ENCODE measurements at regions not wholly inside any gene's neighbourhood (a gene's known extent, or its start where the extent isn't known, plus 50 kb on each side); places are given as distances from the start of the nearest gene placed in this dataset.
"Not testable (repeated sequence)": the region's sequence is repeated elsewhere in the genome, so short reads cannot be mapped to it uniquely, and the experiment has no call there.

DNA sequence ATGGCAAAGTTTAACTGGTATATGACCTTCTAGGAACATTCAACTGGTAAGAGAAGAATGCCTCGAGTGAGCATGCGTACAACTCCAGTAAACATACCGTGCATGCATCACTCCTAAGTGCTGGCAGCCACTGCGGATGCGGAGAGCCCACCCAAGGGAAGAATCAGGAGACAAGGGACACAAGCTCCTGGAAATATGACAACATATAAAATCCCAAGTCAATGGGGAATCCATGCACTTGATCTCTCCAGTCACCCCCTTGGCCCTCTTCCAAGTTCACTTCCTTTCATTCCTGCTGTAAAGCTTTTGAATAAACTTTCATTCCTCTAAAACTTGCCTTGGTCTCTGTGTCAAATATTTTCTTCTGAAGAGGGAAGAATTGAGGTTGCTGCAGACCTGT lies 168.7 kb upstream of the TMCC3 start:
- no peaks in the 10 kb centered on the region for H3K27me3 ChIP-seq (ENCODE audit: control insufficient read depth in 1 of 2, insufficient read depth in 2 of 2, low read length in 2 of 2)
- H3K27ac ChIP-seq (ENCODE audit: low read depth in 2 of 2, low read length in 1 of 2): no peak overlapping the region
- no peaks in the 10 kb centered on the region for H3K36me3 ChIP-seq (ENCODE audit: control insufficient read depth in 2 of 2, insufficient read depth in 2 of 2, low read length in 1 of 2)
- no peak overlapping the region for H3K4me3 ChIP-seq (ENCODE audit: low read depth in 1 of 2, low read length in 2 of 2)
- 74 to 77% methylated on average over 5 of the region's 5 CpGs for WGBS, 2 donors
- H3K4me1 ChIP-seq (ENCODE audit: control insufficient read depth in 2 of 2, insufficient read depth in 2 of 2, low read length in 1 of 2): no peaks in the 10 kb centered on the region
- no peaks in the 10 kb centered on the region for H3K9me3 ChIP-seq (ENCODE audit: control insufficient read depth in 2 of 2, insufficient read depth in 1 of 2, low read depth in 1 of 2, low read length in 1 of 2)

DNA sequence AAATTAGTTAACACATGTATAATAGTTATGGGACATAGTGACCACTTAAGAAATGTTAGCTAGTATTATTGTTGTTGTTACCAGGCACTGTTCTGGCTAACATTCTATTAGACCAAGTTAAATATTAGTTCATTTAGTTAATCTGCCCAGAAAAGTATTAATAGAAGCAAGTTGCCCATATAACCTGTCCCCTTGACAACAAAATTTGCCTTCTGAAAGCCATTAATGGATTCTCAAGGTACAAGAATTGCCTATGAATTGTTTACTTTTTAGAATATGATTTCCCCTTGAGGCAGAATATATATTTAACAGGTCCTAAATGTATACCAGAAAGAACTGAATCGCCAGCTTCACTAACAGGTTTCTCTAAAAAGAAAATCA lies 167.3 kb upstream of the TMCC3 start:
- H3K27ac ChIP-seq (ENCODE audit: low read depth in 2 of 2, low read length in 1 of 2): no peak overlapping the region
- no peaks in the 10 kb centered on the region for H3K36me3 ChIP-seq (ENCODE audit: control insufficient read depth in 2 of 2, insufficient read depth in 2 of 2, low read length in 1 of 2)
- no peaks in the 10 kb centered on the region for H3K9me3 ChIP-seq (ENCODE audit: control insufficient read depth in 2 of 2, insufficient read depth in 1 of 2, low read depth in 1 of 2, low read length in 1 of 2)
- H3K27me3 ChIP-seq (ENCODE audit: control insufficient read depth in 1 of 2, insufficient read depth in 2 of 2, low read length in 2 of 2): no peaks in the 10 kb centered on the region
- 80 to 84% methylated on average over 1 of the region's 1 CpG for whole genome bisulfite sequencing, 2 donors
- no peaks in the 10 kb centered on the region for H3K4me1 ChIP-seq (ENCODE audit: control insufficient read depth in 2 of 2, insufficient read depth in 2 of 2, low read length in 1 of 2)
- no peak overlapping the region for H3K4me3 ChIP-seq (ENCODE audit: low read depth in 1 of 2, low read length in 2 of 2)

DNA sequence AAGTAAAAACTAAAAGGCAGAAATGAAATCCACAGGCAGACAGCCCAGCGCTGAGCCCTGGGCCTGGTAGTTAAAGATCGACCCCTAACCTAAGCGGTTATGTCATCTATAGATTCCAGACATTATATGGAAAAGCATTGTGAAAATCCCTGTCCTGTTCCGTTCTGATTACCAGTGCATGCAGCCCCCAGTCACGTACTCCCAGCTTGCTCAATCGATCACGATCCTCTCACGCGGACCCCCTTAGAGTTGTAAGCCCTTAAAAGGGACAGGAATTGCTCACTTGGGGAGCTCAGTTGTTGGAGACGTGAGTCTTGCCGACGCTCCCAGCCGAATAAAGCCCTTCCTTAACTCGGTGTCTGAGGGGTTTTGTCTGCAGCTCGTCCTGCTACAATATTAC lies 166.8 kb upstream of the TMCC3 start:
- H3K4me3 ChIP-seq (ENCODE audit: low read depth in 1 of 2, low read length in 2 of 2); H3K4me1 ChIP-seq (ENCODE audit: control insufficient read depth in 2 of 2, insufficient read depth in 2 of 2, low read length in 1 of 2); H3K9me3 ChIP-seq (ENCODE audit: control insufficient read depth in 2 of 2, insufficient read depth in 1 of 2, low read depth in 1 of 2, low read length in 1 of 2); H3K27me3 ChIP-seq (ENCODE audit: control insufficient read depth in 1 of 2, insufficient read depth in 2 of 2, low read length in 2 of 2); H3K27ac ChIP-seq (ENCODE audit: low read depth in 2 of 2, low read length in 1 of 2); H3K36me3 ChIP-seq (ENCODE audit: control insufficient read depth in 2 of 2, insufficient read depth in 2 of 2, low read length in 1 of 2): not testable (repeated sequence)
- WGBS, 2 donors: 91 to 93% methylated on average over 15 of the region's 15 CpGs

DNA sequence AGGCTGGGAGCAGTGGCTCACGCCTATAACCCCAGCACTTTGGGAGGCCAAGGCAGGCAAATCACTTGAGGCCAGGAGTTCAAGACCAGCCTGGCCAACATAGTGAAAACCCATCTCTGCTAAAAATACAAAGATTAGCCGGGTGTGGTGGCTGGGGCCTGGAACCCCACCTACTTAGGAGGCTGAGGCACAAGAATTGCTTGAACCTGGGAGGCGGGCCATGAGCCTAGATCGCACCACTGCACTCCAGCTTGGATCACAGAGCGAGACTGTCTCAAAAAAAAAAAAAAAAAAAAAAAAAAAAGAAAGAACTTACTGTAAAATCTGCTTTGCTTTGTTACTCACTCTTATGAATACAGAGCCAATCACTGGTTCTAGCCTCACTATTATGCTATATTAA lies 166.4 kb upstream of the TMCC3 start:
- not testable (repeated sequence) for H3K4me1 ChIP-seq (ENCODE audit: control insufficient read depth in 2 of 2, insufficient read depth in 2 of 2, low read length in 1 of 2); H3K4me3 ChIP-seq (ENCODE audit: low read depth in 1 of 2, low read length in 2 of 2); H3K27me3 ChIP-seq (ENCODE audit: control insufficient read depth in 1 of 2, insufficient read depth in 2 of 2, low read length in 2 of 2); H3K36me3 ChIP-seq (ENCODE audit: control insufficient read depth in 2 of 2, insufficient read depth in 2 of 2, low read length in 1 of 2); H3K9me3 ChIP-seq (ENCODE audit: control insufficient read depth in 2 of 2, insufficient read depth in 1 of 2, low read depth in 1 of 2, low read length in 1 of 2); H3K27ac ChIP-seq (ENCODE audit: low read depth in 2 of 2, low read length in 1 of 2)
- 77 to 79% methylated on average over 5 of the region's 5 CpGs for WGBS, 2 donors

DNA sequence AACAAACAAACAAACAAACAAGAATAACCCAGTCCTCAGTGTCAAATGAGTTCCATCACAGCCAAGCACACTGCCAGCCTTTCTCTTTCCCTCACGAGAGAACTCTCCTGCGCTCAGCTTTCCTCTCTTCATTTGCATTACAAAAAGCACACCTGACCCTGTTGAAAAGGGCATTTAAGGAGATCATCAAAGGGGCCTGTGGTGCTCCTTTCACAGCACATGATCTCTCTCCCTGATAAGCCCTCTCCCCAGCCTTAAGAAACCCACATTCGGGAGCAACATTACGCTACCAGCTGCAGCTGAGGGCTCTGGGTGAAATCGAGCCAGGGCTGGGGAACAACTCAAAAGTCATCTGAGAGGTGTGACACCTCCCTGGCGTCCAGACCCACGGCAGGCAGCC lies 165.6 kb upstream of the TMCC3 start:
- Histone ChIP-seq H3K36me3 (ENCODE audit: control insufficient read depth in 2 of 2, insufficient read depth in 2 of 2, low read length in 1 of 2) (no peaks in the 10 kb centered on the region), H3K27me3 (ENCODE audit: control insufficient read depth in 1 of 2, insufficient read depth in 2 of 2, low read length in 2 of 2) (no peaks in the 10 kb centered on the region), H3K4me3 (ENCODE audit: low read depth in 1 of 2, low read length in 2 of 2) (no peak overlapping the region), H3K9me3 (ENCODE audit: control insufficient read depth in 2 of 2, insufficient read depth in 1 of 2, low read depth in 1 of 2, low read length in 1 of 2) (no peaks in the 10 kb centered on the region), H3K4me1 (ENCODE audit: control insufficient read depth in 2 of 2, insufficient read depth in 2 of 2, low read length in 1 of 2) (no peaks in the 10 kb centered on the region), H3K27ac (ENCODE audit: low read depth in 2 of 2, low read length in 1 of 2) (no peak overlapping the region)
- 61 to 66% methylated on average over 7 of the region's 7 CpGs for WGBS, 2 donors

DNA sequence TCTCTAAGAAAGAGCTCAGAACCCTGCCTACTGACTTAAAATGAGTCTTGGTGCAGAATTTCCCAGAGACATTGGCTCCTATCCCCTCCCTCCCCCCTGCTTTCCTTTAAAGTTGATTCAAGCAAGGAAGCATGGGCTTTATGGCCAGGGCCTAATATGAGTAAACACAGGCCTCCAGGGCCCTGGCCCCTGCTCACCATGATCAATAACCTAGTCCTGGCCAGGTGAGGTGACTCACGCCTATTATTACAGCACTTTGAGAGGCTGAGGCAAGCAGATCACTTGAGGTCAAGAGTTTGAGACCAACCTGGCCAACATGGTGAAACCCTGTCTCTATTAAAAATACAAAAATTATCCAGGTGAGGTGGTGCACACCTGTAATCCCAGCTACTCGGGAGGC lies 165.1 kb upstream of the TMCC3 start:
- Histone ChIP-seq H3K27ac (ENCODE audit: low read depth in 2 of 2, low read length in 1 of 2) (no peak overlapping the region), H3K9me3 (ENCODE audit: control insufficient read depth in 2 of 2, insufficient read depth in 1 of 2, low read depth in 1 of 2, low read length in 1 of 2) (no peaks in the 10 kb centered on the region), H3K4me1 (ENCODE audit: control insufficient read depth in 2 of 2, insufficient read depth in 2 of 2, low read length in 1 of 2) (no peaks in the 10 kb centered on the region), H3K27me3 (ENCODE audit: control insufficient read depth in 1 of 2, insufficient read depth in 2 of 2, low read length in 2 of 2) (no peaks in the 10 kb centered on the region), H3K36me3 (ENCODE audit: control insufficient read depth in 2 of 2, insufficient read depth in 2 of 2, low read length in 1 of 2) (no peaks in the 10 kb centered on the region), H3K4me3 (ENCODE audit: low read depth in 1 of 2, low read length in 2 of 2) (no peak overlapping the region)
- 91% methylated on average over 2 of the region's 2 CpGs for WGBS, 2 donors

DNA sequence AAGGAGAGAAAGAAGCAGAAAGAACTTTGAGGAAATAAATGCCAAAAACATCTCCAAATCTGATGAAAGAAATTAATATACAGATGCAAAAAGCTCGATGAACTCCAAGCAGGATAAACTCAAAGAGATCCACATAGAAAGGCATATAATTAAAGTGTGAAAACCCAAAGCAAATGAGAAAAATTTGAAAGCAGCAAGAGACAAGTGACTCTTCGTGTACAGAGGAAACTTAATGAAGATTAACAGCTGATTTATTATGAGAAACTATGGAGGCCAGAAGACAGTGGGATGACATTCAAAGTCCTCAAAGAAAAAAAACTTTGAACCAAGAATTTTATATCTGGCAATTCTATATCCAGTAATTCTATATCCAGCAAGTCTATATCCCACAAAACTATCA lies 163.0 kb upstream of the TMCC3 start:
- Histone ChIP-seq H3K27me3 (ENCODE audit: control insufficient read depth in 1 of 2, insufficient read depth in 2 of 2, low read length in 2 of 2) (no peaks in the 10 kb centered on the region), H3K36me3 (ENCODE audit: control insufficient read depth in 2 of 2, insufficient read depth in 2 of 2, low read length in 1 of 2) (no peaks in the 10 kb centered on the region), H3K9me3 (ENCODE audit: control insufficient read depth in 2 of 2, insufficient read depth in 1 of 2, low read depth in 1 of 2, low read length in 1 of 2) (no peaks in the 10 kb centered on the region), H3K4me3 (ENCODE audit: low read depth in 1 of 2, low read length in 2 of 2) (no peak overlapping the region), H3K27ac (ENCODE audit: low read depth in 2 of 2, low read length in 1 of 2) (no peak overlapping the region), H3K4me1 (ENCODE audit: control insufficient read depth in 2 of 2, insufficient read depth in 2 of 2, low read length in 1 of 2) (no peaks in the 10 kb centered on the region)
- WGBS, 2 donors: 28 to 44% methylated on average over 2 of the region's 2 CpGs

DNA sequence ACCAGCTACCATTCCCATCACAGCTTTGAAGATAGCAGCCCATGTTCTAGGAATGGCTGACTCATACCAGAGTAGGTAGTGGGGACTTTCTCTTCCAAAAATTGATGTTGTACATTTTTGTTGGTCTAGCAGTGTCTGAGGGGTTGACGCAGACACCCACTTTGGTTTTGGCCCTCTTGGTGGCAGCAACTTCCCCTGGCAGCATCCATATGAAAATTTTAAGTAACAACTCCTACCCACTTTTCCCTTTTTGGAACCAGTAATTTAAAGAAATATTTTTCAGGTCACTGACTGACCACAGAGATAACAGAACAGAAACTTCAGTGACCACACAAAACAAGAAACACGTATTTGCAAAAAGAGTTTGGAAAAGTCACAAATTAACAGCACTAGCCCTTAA lies 162.0 kb upstream of the TMCC3 start:
- 88 to 96% methylated on average over 2 of the region's 2 CpGs for WGBS, 2 donors
- Histone ChIP-seq H3K4me3 (ENCODE audit: low read depth in 1 of 2, low read length in 2 of 2) (no peak overlapping the region), H3K27me3 (ENCODE audit: control insufficient read depth in 1 of 2, insufficient read depth in 2 of 2, low read length in 2 of 2) (no peaks in the 10 kb centered on the region), H3K4me1 (ENCODE audit: control insufficient read depth in 2 of 2, insufficient read depth in 2 of 2, low read length in 1 of 2) (no peaks in the 10 kb centered on the region), H3K36me3 (ENCODE audit: control insufficient read depth in 2 of 2, insufficient read depth in 2 of 2, low read length in 1 of 2) (no peaks in the 10 kb centered on the region), H3K9me3 (ENCODE audit: control insufficient read depth in 2 of 2, insufficient read depth in 1 of 2, low read depth in 1 of 2, low read length in 1 of 2) (no peaks in the 10 kb centered on the region), H3K27ac (ENCODE audit: low read depth in 2 of 2, low read length in 1 of 2) (no peak overlapping the region)

DNA sequence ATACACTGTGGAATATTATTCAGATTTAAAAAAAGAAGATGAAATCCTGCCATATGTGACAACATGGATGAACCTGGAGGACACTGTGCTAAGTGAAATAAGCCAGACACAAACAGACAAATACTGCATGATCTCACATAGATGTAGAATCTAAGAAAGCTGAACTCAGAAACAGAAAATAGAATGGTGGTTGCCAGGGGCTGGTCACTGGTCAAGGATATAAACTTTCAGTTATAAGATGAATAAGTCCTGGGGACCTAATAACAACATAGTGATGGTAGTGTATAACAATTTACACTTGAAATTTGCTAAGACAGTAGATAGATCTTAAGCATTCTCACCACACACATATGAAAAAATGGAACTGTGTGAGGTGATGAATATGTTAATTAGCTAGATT lies 161.3 kb upstream of the TMCC3 start:
- Histone ChIP-seq H3K27ac (ENCODE audit: low read depth in 2 of 2, low read length in 1 of 2) (no peak overlapping the region), H3K4me1 (ENCODE audit: control insufficient read depth in 2 of 2, insufficient read depth in 2 of 2, low read length in 1 of 2) (no peaks in the 10 kb centered on the region), H3K36me3 (ENCODE audit: control insufficient read depth in 2 of 2, insufficient read depth in 2 of 2, low read length in 1 of 2) (no peaks in the 10 kb centered on the region), H3K27me3 (ENCODE audit: control insufficient read depth in 1 of 2, insufficient read depth in 2 of 2, low read length in 2 of 2) (no peaks in the 10 kb centered on the region), H3K9me3 (ENCODE audit: control insufficient read depth in 2 of 2, insufficient read depth in 1 of 2, low read depth in 1 of 2, low read length in 1 of 2) (no peaks in the 10 kb centered on the region), H3K4me3 (ENCODE audit: low read depth in 1 of 2, low read length in 2 of 2) (no peak overlapping the region)

DNA sequence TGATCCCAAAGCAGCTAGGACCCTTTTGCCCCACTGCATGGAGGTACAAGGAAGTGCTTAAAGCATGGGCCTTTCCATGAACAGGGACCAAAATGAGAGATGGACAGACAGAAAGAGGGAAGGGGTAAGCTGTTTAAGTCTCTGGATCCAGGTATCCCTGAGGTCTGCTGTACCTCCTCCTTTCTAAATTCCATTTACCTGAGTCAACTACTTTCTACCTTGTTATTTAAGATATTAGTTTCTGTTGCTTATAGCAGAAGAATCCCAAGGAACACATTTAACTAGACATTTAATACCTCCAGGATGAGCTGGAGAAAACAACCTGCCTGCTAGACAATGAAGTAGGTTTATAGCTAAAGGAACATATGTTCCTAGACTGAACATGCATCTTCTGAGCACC lies 157.6 kb upstream of the TMCC3 start:
- H3K27ac ChIP-seq (ENCODE audit: low read depth in 2 of 2, low read length in 1 of 2): no peak overlapping the region
- H3K27me3 ChIP-seq (ENCODE audit: control insufficient read depth in 1 of 2, insufficient read depth in 2 of 2, low read length in 2 of 2): no peaks in the 10 kb centered on the region
- no peaks in the 10 kb centered on the region for H3K4me1 ChIP-seq (ENCODE audit: control insufficient read depth in 2 of 2, insufficient read depth in 2 of 2, low read length in 1 of 2)
- no peak overlapping the region for H3K4me3 ChIP-seq (ENCODE audit: low read depth in 1 of 2, low read length in 2 of 2)
- H3K36me3 ChIP-seq (ENCODE audit: control insufficient read depth in 2 of 2, insufficient read depth in 2 of 2, low read length in 1 of 2): no peaks in the 10 kb centered on the region
- no peaks in the 10 kb centered on the region for H3K9me3 ChIP-seq (ENCODE audit: control insufficient read depth in 2 of 2, insufficient read depth in 1 of 2, low read depth in 1 of 2, low read length in 1 of 2)

DNA sequence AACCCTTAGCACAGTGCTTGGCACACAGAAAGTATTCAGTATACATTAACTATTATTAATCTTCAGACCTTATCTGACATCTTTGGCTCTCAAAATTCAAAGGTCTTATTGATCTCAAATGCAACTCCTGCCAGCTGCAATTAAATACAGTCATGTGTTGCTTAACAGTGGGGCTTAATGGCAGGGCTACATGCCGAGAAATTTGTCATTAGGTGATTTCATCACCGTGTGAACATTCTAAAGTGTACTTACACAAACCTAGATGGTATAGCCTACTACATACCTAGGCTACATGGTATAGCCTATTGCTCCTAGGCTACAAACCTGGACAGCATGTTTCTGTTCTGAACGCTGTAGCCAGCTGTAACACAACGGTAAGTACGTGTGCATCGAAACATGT lies 156.3 kb upstream of the TMCC3 start:
- Histone ChIP-seq H3K4me1 (ENCODE audit: control insufficient read depth in 2 of 2, insufficient read depth in 2 of 2, low read length in 1 of 2) (no peaks in the 10 kb centered on the region), H3K9me3 (ENCODE audit: control insufficient read depth in 2 of 2, insufficient read depth in 1 of 2, low read depth in 1 of 2, low read length in 1 of 2) (no peaks in the 10 kb centered on the region), H3K27ac (ENCODE audit: low read depth in 2 of 2, low read length in 1 of 2) (no peak overlapping the region), H3K4me3 (ENCODE audit: low read depth in 1 of 2, low read length in 2 of 2) (no peak overlapping the region), H3K36me3 (ENCODE audit: control insufficient read depth in 2 of 2, insufficient read depth in 2 of 2, low read length in 1 of 2) (no peaks in the 10 kb centered on the region), H3K27me3 (ENCODE audit: control insufficient read depth in 1 of 2, insufficient read depth in 2 of 2, low read length in 2 of 2) (no peaks in the 10 kb centered on the region)
- 67 to 73% methylated on average over 6 of the region's 6 CpGs for WGBS, 2 donors
